C4-2B (cell line): ENCODE measurements at regions not wholly inside any gene's neighbourhood (a gene's known extent, or its start where the extent isn't known, plus 50 kb on each side); places are given as distances from the start of the nearest gene placed in this dataset.
"Not testable (repeated sequence)": the region's sequence is repeated elsewhere in the genome, so short reads cannot be mapped to it uniquely, and the experiment has no call there.

Experiments
- H3K27ac ChIP-seq: fragments of 450-650 bp; 2 replicates; pipeline ENCODE4 v1.5.1; 2017
- ZFX ChIP-seq: fragments of 450-650 bp; IDR thresholded peaks from 2 replicates; pipeline ENCODE4 v1.6.1; 2017
- TF ChIP-seq, protein P1 (sequence below): fragments of 450-650 bp; conservative IDR thresholded peaks from 2 replicates; pipeline ENCODE4 v1.5.1; 2017; ENCODE audit warnings: mild to moderate bottlenecking

DNA sequence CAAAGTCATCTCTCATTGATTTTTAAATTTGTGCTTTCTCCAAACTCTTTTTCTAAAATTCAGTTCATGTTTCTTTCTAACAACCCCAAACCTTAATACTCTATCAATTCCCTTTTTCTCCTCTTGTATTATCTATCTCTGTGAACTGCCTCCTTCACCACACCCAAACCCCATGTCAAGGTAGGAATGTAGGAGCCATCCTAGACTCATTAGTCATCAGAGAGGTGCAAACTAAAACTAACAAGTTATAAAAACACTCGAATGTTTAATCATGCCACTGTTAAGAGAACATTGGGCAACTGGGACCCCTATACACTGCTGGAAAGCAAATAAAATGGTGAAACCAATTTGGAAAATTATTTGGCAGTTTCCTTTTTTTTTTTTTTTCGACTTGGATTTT lies 533.8 kb upstream of the LRRN3 start:
- no peak overlapping the region for H3K27ac ChIP-seq
- TF ChIP-seq, protein P1, sequence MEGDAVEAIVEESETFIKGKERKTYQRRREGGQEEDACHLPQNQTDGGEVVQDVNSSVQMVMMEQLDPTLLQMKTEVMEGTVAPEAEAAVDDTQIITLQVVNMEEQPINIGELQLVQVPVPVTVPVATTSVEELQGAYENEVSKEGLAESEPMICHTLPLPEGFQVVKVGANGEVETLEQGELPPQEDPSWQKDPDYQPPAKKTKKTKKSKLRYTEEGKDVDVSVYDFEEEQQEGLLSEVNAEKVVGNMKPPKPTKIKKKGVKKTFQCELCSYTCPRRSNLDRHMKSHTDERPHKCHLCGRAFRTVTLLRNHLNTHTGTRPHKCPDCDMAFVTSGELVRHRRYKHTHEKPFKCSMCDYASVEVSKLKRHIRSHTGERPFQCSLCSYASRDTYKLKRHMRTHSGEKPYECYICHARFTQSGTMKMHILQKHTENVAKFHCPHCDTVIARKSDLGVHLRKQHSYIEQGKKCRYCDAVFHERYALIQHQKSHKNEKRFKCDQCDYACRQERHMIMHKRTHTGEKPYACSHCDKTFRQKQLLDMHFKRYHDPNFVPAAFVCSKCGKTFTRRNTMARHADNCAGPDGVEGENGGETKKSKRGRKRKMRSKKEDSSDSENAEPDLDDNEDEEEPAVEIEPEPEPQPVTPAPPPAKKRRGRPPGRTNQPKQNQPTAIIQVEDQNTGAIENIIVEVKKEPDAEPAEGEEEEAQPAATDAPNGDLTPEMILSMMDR: no peak
- TF ChIP-seq ZFX: no peak

DNA sequence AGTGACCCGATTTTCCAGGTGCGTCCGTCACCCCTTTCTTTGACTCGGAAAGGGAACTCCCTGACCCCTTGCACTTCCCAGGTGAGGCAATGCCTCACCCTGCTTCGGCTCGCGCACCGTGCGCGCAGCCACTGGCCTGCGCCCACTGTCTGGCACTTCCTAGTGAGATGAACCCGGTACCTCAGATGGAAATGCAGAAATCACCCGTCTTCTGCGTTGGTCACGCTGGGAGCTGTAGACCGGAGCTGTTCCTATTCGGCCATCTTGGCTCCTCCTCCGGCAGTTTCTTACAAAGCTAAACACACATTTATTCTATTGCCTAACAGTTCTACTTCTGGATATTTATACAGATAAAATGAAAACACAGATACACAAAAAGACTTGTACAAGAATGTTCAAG lies 527.6 kb upstream of the LRRN3 start:
- H3K27ac ChIP-seq: not testable (repeated sequence)

DNA sequence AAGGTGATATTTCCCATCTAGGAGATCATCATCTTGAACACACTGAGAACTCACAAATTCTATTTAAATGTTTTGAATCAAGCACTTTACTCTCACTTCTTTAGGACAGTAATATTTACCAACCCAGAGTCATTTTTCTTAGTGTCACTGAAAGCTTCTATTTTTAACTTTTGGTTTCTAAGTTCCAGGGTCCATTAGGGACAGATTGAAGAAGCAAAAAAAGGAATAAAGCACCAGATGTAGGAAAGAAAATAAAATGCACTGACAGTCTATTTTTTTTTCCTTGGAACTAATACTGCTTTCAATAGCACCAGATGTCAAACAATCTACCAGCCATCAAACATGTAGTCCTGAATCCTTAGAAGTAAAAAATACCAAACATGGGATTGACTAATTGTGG lies 526.7 kb upstream of the LRRN3 start:
- TF ChIP-seq, protein P1: no peak
- TF ChIP-seq ZFX: no peak
- H3K27ac ChIP-seq: no peak overlapping the region

DNA sequence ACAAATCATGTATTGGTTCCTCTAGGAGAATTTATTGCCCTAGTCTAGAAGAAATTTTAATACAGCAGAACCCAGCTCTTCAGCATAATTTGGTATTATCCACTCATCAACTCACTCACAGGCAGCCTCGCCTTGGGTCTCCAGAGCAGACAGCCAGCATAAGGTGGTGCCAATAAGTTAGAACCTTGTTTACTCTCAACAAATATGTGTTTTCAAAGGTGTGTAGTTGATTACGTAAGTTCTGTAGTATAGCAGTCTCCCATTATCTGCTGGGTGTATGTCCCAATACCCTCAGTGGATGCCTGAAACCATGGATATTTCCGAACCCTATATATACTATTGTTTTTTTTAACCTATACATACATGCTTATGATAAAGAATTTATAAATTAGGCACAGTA lies 522.5 kb upstream of the LRRN3 start:
- H3K27ac ChIP-seq: no peak overlapping the region
- TF ChIP-seq, protein P1: no peak
- no peak for TF ChIP-seq ZFX

DNA sequence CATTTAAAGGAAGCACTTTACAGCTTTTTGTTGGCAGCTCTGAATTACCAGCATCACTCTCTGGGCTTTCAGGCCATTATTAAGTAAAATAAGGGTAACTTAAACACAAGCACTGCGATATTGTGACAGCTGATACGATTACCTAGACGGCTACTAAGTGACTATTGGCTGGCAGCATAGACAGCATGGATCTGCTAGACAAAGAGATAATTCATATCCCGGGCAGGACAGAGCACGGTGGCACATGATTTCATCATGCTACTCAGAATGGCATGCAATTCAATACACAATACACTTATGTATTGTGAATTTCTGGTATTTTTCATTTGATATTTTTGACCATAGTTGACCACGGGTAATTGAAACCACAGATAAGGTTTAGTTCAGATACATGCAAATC lies 522.0 kb upstream of the LRRN3 start:
- TF ChIP-seq, protein P1: no peak
- TF ChIP-seq ZFX: no peak
- no peak overlapping the region for H3K27ac ChIP-seq

DNA sequence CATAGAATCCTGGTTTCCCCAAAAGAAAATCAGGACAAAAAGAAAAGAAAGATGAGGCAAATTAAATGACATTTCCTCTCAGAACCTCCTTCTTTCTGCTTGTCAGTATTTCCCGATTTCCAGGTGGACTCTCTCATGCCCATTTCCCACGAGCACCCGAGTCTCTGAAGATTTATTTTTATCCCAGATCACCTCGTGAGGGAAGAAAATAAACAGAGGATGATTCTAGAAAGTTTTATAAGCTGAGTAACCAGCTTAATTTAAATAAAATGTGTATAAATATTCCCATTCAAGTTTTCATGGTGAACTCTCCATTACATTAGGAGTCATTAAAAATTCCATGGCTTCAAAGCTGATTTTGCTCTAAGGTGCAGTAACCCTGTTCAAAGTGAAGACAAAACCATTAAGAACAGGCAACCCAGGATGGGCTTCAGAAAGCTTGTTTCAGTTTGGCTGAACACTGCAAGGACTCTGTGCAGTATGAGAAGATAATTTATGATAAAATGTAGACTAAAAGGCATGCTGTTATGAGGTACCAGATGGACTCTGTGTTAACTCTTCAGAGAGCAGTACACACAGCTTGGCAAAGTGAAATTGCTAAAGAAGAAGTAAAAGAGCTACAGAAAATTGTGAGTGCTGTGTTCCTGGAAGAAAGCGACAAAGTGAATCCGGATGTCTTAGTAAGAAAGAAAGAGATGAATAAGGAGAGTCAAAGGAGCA lies 521.3 kb upstream of the LRRN3 start:
- TF ChIP-seq ZFX: no peak
- TF ChIP-seq, protein P1: no peak
- H3K27ac ChIP-seq: no peak overlapping the region

DNA sequence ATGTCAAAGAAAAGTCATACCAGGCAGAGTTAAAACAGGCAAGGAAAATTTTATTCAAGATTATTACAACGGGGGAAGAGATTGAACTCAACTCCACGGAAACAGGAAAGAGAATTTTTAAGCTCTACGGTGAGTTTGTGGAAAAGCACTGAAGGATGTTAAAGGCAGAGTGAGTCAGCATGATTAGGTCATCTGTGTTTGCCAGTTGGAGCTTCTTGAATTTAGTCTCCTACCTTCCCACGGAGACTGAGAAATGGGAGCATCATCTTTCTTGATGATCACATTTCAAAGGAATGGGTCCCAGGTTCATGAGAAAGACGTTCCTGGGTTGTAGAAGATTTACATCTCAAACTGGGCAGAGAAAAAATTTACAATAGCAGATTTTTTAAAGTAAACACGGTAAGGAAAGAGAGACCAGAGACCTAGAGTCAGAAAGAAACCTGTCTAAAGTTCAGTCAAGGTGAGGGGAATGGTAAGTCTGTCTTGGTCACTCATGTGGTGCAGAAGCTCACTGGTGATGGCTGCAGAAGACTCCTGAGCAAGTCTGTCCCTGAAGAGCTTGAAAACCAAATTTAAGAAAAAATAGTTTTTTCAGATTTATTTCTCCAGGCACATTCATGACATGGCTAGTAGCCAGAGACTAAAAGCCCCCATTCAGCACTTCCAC lies 516.9 kb upstream of the LRRN3 start:
- no peak for TF ChIP-seq ZFX
- TF ChIP-seq, protein P1: no peak
- no peak overlapping the region for H3K27ac ChIP-seq

DNA sequence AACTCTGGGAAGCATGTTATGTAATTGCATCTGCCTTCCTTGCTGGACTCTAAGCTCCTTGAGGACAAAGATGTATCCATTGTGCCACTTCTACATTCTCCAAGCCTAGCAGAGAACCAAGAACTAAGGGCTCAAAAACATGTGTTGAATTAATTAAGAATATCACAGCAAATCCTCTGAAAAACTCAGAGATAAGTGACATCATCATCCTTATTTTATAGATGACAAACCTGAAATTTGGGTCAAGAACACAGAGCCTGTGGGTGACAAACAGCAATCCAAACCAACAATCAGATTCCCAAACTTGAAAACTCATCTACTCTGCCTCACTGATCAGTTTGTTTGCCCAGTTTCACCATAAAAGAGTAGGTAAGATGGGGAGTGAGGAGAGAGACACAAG lies 503.6 kb upstream of the LRRN3 start:
- H3K27ac ChIP-seq: no peak overlapping the region
- TF ChIP-seq, protein P1: no peak
- no peak for TF ChIP-seq ZFX
